Erythroblast (primary cell): ENCODE measurements at regions not wholly inside any gene's neighbourhood (a gene's known extent, or its start where the extent isn't known, plus 50 kb on each side); places are given as distances from the start of the nearest gene placed in this dataset.

Source experiments
- GATA1 ChIP-seq: IDR thresholded peaks from 2 replicates; pipeline ENCODE4 v1.6.1; 2011; ENCODE audit warnings: low read depth, mild to moderate bottlenecking, control low read depth, low read length, moderate library complexity
- POLR2A ChIP-seq: IDR thresholded peaks from 2 replicates; pipeline ENCODE4 v1.6.1; 2011; ENCODE audit warnings: mild to moderate bottlenecking, low read length

DNA sequence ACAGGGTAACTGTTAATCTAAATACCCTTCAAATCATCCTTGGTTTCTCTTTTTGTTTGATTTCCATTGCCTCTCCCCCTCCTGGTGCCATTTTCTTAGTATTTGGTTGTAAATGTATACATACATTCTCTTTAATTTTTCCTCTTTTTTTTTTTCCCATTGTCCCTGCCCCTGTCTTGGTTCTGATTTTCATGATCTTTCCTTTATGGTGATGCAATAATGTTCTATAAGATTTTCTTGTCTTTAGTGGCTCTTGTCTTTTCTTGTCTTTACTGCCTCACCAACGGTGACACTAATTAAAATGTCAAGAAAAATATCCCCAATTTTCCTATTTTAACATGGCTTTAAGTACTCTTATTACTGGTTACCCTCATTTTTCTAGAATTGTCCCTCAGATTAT lies 135.9 kb upstream of the POT1 start:
- TF ChIP-seq POLR2A, result no peak
- no peak for TF ChIP-seq GATA1
